ENCODE measurements at regions not wholly inside any gene's neighbourhood (a gene's known extent, or its start where the extent isn't known, plus 50 kb on each side); places are given as distances from the start of the nearest gene placed in this dataset.

DNA sequence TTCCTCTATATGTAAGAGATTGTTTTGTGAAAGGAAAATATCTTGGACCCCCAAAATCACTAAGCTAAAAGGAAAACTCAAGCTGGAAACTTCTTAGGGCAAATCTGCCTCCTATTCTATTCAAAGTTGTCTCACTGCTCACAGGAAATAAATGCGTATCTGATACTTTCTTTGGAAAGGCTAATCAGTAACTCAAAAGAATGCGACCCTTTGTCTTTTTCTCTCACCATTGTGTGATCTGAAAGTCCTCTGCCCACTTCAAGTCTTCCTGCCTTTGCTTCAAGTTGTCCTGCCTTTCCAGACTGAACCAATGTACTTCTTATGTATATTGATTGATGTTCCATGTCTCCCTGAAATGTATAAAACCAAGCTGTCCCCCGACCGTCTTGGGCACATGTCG, 157.3 kb downstream of the KIF2B start:
- TF ChIP-seq YY1 (IDR thresholded peaks at IDR 0.05; ENCODE audit: low read depth, low read length) (no peak), KDM1A (IDR thresholded peaks at IDR 0.05; ENCODE audit: borderline replicate concordance, low read length) (no peak), POLR2AphosphoS5 (IDR thresholded peaks at IDR 0.05; ENCODE audit: low read depth, low read length) (no peak), EZH2 (IDR thresholded peaks at IDR 0.05; ENCODE audit: low read depth, low read length, severe bottlenecking) (no peak), POLR2A (IDR thresholded peaks at IDR 0.05; ENCODE audit: control extremely low read depth in 1 of 2, low read depth in 2 of 2, low read length in 2 of 2) (no peak), HDAC2 (IDR thresholded peaks at IDR 0.05; ENCODE audit: borderline replicate concordance in 1 of 2, low read depth in 2 of 2, low read length in 2 of 2) (no peak)
- TF ChIP-seq, protein P1, sequence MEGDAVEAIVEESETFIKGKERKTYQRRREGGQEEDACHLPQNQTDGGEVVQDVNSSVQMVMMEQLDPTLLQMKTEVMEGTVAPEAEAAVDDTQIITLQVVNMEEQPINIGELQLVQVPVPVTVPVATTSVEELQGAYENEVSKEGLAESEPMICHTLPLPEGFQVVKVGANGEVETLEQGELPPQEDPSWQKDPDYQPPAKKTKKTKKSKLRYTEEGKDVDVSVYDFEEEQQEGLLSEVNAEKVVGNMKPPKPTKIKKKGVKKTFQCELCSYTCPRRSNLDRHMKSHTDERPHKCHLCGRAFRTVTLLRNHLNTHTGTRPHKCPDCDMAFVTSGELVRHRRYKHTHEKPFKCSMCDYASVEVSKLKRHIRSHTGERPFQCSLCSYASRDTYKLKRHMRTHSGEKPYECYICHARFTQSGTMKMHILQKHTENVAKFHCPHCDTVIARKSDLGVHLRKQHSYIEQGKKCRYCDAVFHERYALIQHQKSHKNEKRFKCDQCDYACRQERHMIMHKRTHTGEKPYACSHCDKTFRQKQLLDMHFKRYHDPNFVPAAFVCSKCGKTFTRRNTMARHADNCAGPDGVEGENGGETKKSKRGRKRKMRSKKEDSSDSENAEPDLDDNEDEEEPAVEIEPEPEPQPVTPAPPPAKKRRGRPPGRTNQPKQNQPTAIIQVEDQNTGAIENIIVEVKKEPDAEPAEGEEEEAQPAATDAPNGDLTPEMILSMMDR (IDR thresholded peaks at IDR 0.05; ENCODE audit: control extremely low read depth in 1 of 3, insufficient read depth in 1 of 3, low read depth in 1 of 3, low read length in 3 of 3): no peak
- TF ChIP-seq, protein P2, sequence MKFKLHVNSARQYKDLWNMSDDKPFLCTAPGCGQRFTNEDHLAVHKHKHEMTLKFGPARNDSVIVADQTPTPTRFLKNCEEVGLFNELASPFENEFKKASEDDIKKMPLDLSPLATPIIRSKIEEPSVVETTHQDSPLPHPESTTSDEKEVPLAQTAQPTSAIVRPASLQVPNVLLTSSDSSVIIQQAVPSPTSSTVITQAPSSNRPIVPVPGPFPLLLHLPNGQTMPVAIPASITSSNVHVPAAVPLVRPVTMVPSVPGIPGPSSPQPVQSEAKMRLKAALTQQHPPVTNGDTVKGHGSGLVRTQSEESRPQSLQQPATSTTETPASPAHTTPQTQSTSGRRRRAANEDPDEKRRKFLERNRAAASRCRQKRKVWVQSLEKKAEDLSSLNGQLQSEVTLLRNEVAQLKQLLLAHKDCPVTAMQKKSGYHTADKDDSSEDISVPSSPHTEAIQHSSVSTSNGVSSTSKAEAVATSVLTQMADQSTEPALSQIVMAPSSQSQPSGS (IDR thresholded peaks at IDR 0.05; ENCODE audit: low read length): no peak
- TF ChIP-seq, protein P3, sequence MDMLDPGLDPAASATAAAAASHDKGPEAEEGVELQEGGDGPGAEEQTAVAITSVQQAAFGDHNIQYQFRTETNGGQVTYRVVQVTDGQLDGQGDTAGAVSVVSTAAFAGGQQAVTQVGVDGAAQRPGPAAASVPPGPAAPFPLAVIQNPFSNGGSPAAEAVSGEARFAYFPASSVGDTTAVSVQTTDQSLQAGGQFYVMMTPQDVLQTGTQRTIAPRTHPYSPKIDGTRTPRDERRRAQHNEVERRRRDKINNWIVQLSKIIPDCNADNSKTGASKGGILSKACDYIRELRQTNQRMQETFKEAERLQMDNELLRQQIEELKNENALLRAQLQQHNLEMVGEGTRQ (IDR thresholded peaks at IDR 0.05; ENCODE audit: low read length): no peak
- TF ChIP-seq, protein P4, sequence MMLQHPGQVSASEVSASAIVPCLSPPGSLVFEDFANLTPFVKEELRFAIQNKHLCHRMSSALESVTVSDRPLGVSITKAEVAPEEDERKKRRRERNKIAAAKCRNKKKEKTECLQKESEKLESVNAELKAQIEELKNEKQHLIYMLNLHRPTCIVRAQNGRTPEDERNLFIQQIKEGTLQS (IDR thresholded peaks at IDR 0.05; ENCODE audit: insufficient read depth, low read depth, low read length): no peak
